Stimulated activated naive CD4-positive, alpha-beta T cell (primary cell): ENCODE measurements at regions not wholly inside any gene's neighbourhood (a gene's known extent, or its start where the extent isn't known, plus 50 kb on each side); places are given as distances from the start of the nearest gene placed in this dataset.

Experiments used
- DNase-seq, 6 experiments: peaks; one replicate each; lab custom pipeline; 2025; lab: John Stamatoyannopoulos, UW

DNA sequence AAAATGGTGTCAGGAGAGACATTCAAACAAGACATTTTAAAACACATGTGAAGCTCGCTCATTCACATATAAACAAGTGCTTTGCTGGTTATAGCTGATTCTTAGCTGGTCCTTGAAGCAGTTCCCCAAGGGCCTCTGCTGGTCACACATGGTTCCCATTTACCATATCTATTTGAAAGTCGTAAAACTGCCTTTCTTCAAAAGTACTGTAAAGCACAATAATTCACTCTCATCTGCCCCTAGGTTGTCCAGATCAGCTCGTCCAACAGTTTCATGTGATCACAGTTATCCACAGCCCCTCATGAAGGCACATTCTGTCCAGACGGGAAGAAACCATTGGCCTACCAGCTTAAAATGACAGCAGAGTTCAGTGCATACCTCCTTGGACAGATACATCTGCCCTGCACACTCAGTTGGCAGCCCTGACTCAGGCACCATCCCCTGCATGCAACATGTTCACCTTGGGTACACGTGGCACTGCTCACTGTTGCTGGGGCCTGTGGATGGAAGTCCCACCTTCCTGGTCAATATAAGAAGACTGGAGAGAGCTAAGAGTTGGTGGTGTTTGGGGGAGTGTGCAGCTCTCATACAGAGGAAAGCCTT, 108.0 kb upstream of the HAAO start:
- no peak for DNase-seq

DNA sequence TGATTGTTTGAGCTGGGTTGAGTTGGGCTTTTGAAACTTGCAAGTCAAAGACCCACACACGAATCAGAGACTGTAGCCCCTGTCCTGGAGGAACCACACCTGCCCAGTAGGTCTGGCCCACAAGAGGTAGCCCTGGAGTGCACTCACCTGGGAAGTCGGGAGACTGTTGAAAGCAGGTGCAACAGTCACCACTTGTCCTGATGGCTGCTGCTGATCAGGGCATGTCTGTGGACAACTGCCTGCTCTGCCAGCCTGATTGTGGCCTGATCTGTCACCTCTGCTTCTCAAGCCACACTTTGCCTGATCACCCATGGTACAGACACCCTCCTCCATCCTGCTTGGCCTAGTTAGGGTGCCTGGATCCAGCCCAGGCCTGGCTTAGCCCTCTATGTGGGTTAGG, 105.0 kb upstream of the HAAO start:
- DNase-seq: no peak

DNA sequence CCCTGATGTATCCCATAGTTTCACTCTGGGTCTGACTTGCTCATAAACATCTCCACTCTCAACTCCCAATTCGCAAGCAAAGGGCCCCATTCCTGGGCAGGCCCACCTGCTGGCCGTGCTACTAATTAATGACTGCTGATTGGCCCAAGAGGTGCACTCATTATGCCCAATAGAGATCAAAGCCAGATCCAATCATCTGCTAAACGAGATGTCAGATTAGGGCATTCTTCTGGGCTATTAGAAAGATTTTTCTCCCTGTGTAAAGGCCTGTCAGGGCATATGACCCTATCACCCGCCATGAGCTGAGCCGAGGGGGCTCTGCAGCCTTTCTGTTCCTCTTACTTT, 103.4 kb upstream of the HAAO start:
- DNase-seq: no peak

DNA sequence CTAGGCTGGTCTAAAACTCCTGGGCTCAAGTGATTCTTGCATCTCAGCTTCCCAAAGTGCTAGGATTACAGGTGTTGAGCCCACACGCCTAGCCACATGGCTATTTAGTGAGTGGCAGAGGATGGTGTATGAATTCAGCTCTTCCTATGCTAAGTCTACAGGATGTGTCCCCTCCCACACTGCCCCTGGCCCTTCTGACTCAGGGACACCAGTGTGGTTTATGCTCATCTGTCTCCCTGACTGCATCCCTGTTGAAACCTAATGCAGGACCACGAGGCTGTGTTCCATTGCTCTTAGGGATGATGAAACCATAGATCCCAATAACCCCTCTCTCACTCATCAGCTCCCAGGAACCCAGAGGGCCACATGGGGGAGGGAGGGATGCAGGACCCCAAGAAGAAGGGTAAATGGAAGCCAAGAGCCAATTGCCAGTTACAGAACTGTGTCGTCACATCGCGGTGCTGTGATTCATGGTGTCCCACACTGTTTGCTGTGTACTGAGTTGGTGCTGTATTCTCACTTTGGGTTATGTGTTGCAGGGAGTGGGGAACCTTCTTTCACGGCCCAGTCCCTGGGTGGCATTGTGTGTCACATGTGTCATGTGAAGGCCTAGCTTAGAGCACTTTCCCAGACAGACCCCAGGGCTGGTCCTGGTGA, 102.9 kb upstream of the HAAO start:
- DNase-seq: no peak

DNA sequence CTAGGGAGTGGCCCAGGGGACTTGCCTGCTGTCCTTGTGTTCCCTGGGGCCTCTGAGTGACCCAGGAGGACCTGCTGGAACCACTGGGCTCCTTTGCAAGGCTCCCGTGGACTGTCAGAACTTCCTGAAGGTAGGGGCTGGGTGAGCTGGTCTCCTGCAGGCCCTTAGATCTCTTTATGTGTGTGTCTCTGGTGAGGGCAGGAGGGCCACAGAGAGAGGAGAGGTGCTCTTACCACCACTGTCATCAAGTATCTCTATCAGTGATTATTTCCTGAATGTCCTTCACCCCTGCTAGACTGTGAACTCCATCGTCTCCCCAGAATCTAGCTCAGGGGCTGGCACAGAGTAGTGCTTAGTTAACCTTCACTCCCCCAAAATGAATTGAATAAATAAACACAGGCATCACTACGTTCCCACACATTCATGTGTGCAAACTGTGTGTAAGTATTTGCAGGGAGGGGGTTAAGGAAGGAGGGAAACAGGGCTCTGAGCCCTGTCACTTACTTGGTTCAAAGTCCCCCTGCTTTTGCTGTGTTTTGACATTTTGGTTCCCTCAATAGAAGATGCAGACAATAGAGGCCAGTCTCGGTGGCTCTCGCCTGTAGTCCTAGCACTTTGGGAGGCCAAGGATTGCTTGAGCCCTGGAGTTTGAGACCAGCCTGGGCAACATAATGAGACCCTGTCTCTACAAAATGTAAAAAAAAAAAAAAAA, 100.8 kb upstream of the HAAO start:
- DNase-seq: no peak

DNA sequence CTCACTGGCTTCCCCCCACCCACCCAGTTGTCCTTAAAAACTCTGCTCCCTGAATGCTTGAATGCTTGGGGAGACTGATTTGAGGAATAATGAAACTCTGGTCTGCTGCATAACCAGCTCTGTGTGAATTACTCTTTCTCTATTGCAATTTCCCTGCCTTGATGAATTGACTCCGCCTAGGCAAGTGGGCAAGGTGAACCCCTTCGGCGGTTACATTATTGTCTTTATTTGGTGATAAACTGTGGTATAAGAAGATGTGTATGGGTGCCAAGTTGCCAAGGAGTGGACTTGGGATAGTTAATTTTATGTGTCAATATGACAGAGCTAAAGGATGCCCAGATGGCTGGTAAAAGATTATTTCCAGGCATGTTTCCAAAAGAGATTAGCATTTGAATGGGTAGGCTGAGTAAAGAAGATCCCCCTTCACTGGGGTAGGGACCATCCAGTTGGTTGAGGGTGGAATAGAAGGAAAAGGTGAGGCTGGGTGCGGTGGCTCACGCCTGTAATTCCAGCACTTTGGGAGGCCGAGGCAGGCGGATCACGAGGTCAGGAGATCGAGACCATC, 98.5 kb upstream of the HAAO start:
- DNase-seq: no peak

DNA sequence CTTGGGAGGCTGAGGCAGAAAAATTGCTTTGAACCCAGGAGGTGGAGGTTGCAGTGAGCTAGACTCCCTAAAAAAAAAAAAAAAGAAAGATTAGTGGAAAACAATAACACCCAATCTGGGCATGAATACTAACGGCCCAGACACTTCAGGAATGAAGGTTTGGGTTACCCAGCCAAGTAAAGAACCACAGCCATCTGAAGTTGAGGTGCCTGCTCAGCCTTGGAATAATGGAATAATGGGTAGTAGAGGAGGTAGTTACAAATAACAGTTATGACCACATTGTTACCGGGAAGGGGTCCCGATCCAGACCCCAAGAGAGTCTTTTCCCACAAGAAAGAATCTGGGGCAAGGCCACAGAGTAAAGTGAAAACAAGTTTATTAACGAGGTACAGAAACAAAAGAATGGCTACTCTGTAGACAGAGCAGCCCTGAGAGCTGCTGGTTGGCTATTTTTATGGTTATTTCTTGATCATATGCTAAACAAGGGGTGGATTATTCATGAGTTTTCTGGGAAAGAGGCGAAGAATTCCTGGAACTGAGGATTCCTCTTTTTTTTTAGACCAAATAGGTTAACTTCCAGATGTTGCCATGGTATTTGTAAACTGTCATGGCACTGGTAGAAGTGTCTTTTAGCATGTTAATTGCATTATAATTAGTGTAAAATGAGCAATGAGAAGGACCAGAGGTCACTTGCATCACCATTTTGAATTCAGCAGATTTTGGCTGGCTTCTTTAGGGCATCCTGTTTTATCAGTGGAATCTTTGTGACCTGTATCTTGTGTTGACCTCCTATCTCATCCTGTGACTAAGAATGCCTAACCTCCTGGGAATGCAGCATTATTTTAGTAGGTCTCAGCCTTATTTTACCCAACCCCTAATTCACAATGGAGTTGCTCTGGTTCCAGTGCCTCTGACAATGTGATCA, 96.2 kb upstream of the HAAO start:
- DNase-seq: no peak

DNA sequence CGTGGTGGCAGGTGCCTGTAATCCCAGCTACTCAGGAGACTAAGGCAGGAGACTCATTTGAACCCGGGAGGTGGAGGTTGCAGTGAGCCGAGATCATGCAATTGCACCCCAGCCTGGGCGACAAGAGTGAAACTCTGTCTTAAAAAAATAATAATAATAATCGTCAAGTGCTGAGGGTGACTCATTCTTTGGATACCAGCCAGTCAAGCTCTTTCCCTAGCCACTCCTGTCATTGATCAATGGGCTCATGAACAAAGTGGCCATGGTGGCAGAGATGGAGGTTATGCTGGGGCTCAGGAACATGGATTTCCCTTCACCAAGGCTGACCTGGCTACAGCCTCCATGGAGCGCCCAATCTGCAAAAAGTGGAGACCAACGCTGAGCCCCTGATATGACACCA, 94.5 kb upstream of the HAAO start:
- no peak for DNase-seq

DNA sequence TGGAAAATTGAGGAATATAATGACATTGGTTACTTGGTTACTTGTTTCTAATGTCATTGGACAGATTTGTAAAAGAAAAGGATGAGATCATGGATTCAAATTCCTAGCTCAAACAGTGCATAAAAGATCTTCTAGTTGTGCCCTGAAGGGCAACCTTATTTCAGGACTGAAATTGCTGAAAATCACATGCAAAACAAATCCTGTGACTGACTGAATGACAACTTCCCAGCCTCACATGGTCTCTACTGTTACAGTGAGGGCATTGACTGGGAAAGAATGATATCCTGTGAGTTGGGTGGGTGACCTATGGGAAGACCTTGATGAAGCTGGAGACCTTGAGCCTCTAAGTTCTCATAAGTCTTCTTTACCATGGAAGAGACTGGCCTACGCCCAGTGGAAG, 90.4 kb upstream of the HAAO start:
- DNase-seq: no peak

DNA sequence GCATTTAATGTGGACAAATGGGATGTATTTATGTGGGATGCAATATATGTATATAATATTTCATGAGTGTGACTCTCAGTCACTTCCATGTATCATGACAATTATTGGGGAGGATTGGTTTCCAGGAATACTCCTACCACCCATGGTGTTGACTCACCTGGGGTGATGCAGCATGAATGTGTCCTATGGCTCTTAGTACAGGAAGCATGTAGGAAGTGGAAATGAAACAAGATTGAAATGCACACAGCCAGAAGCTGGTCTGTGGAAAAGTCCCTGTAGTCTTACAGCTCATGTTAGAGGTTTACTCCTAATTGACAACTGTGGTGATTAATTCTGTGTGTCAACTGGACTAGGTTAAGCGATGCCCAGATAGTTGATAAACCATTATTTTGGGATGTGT, 89.3 kb upstream of the HAAO start:
- no peak for DNase-seq

DNA sequence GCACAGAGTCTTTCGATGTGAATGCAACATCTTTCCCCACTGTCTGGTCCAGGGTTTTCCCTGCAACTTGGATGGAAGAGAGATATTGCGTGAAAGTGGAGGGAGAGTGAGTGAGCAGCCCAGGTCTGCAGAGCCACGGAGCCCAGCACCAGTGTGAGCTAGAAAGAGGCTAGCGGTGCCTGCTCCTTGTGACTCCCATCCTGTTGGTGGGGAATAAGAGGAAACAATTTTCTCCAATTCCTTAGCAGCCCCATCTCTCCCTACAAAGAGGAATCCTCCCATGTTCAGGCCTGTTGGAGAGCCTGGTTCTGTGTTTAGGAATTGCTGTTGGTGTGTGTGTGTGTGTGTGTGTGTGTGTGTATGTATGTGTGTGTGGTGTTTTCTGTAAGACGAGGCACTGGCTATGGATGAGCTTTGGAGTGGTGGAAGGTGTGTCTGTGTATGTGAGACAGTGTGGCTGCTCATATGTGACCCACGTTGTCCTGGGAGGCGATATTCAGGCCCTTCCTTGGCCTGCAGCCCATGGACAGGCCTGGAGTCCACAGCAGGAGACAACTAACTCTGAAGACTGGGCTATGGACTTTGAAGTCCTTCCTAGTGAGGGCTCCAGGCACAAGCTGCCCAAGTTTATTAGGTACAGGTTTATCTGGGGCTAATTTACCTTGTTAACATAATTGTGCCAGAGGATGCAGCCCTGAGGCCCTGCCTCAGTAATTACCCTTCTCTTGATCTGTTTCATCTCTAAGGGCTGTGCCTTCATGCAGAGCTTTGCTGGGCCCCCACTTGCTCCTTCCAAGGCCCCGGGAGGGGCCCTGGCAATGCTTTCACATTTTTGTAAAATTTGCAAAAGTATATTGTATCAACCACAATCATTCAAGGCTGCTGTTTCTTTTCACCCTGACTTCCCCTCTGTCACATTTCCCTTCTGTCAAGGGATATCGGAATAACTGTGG, 88.6 kb upstream of the HAAO start:
- DNase-seq: no peak

DNA sequence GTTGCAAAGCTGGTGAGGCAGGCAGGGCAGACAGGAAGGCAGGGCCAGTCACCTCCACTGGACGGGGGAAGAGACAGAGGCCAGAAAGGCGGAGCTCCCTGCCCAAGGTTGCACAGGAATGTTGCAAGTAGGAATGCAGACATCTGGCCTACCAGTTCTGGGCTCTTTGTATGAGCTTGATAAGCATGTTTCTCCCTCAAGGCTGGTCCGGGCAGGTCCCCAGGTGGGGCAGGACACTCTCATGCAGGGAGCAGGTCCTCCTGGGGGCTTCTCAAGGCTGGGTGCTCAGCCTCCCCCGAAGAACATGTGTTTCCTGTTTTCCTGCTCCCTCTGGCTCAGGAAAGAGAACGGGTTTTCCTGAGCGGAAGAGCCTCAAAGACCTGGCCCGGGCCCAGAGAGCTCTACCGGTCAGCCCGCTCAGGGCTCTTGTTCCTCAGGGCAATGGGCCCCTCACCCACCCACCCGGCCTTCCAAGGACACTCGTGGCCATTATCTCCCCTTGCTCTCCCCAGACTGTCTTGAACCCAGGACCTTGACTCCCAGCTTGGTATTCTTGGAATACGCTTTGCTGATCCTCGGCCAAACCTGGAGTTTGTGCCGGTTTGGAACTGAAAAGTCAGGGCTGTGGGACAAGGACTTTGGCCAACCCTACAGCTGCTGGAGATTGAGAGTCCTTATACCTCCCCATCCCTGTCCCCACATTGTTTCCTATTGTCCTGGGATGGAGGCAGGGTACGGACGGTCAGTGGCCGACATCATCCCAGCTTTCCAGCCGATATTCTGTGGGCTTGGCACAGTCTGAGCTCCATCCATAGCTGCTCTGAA, 87.7 kb upstream of the HAAO start:
- no peak for DNase-seq

DNA sequence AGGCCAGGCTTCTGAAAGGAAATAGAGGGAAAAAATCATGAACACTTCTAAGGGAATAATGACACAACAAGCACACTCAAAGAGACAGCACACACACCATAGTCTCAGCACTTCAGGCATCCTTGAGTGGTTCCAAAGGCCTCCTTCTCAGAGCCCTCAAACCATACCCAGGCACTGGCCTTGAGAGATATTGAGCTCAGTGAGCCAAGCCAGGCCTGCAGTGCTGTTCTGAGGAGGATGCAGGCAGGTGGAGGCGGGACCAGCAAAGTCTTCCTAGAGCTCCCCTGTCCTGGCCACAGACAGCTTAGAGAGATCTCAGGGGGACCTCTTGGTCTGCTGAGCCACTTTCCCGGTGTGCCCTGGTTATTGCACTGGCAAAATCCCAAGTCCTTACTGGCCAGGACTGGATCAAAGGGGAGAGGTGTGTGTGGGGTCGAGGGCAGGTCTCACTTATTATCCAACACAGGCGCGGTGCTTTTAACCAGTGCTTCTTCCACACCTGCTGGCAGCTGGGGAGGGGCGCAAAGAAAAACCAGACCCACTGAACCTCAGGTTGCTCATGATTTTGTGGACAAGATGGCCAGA, 86.8 kb upstream of the HAAO start:
- no peak for DNase-seq

DNA sequence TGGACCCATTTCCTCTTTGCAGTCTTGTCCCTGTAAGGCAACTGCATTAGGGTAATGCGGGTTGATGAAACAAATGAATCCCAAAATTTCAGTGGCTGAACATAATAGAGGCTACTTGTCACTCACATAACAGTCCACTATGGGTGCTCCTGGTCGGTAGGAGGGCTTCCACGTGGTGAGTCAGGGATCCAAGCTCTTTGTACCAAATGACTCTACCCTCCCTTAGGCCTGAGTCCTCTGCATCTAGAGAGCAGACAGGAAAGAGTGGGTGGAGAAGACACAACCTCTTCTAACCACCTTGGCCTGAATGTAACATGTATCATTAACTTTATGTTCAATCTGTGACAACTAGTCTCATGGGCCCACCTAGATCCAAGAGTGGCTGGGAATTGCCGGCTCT, 86.2 kb upstream of the HAAO start:
- no peak for DNase-seq

DNA sequence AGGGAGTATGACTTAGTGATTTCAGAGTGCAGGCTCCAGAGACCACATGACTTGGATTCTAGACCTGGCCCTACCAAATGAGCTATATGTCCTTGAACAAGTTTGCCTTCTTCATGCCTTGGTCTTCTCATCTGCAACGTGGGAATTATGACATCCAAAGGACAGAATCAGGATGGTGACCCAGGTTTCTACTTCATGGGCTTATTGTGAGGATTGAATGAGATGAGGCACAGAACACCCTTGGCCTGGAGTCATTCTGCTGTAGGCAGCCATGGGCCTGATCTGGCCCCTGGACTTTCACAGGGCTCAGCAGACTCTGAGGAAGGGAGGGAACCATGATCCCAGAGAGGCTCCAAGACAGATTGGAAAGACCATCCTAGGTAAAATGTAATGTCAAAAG, 85.6 kb upstream of the HAAO start:
- DNase-seq: no peak

DNA sequence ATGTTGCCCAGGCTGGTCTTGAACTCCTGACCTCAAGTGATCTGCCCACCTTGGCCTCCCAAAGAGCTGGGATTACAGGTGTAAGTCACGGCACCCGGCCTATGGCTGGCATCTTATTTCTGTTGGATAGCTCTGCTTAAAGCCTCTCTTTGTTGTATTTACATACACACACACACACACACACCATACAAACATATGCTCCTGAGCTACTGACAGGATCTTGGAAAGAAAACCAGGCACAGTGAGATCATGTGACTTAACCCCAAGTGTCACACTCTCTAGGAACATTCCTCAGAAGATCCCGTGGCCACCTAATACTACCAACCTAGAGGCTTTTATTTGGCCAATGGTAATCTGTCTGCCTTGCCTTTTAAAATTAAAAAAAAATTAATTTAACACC, 85.1 kb upstream of the HAAO start:
- DNase-seq: no peak

DNA sequence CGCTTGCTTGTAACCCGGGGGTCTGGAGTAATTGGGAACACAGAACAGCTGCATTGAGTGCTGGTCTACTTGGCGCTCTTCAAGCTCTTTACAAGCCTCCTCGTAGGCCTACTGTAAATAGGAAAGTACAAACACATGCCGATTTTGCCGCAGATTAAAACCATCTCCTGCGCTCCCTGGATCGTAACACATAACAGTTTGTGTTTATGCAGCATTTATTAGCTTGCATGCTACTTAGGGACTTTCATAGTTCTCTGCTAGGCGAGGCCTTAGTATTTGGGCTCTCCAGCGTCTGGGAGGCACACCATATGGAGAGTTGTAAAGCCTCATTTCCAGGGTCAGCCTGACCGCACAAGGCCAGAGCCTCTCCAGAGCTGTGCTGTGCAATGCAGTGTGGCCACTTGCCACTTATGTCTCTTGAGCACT, 84.0 kb upstream of the HAAO start:
- no peak for DNase-seq

DNA sequence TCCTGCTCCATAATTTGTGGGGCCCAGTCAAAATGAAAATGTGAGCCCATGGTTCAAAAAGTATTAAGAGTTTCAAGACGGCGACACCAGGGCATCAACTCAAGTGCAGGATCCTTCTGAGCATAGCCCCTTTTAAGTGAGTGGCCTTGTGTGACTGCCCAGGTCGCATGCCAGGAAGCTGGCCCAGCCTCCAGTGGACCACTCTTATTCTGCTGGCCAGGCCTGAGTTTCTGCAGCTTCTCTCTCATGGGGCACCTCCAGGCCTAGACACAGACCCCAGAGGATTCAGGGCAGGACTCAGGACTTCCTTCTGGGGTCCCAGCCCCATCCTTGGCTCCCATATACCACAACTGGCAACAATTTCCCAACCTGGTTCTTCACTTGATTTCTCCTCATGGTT, 83.5 kb upstream of the HAAO start:
- no peak for DNase-seq

DNA sequence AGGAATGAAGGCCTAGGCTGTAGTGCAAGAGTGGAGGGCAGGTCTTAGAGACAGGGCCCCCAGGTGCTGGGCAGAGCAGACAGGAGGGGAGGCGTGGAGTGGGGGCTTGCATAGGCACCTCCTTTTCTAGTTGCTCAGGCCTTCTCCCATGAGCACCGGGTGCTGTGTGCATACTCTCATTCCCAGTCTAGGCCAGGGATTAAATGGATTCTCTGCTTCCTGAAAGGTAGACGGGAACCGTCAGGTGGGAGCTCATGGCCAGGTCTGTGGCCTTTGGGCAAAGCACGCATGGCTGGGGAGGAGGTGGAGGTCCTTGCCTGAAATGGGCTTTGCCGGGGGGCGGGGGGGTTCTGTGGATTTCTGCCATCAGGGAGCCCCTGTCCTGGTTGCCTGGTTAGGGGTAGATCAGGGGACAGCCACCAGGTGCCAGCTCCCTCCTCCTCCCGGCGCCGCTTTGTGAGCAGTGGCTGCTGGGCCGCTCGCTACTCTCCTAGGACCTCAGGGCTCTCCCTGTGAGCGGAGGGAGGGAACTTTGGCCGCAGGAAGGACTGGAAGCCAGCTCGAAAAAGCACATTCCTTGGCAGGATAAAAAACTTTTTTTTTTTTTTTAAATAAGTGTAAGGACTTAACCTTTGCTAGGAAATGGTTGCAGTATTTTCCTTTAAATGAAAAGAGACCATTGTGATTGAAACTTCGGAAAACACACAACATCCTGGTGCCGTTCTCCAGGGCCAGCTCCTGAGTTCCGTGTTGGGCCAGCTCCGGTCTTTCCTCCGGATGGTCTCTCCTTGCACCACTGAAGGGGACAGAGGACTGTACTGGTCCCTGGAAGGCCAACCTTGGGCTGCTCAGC, 82.8 kb upstream of the HAAO start:
- no peak for DNase-seq
